ENCODE measurements at regions not wholly inside any gene's neighbourhood (a gene's known extent, or its start where the extent isn't known, plus 50 kb on each side); places are given as distances from the start of the nearest gene placed in this dataset.
A peak's percentile ranks its signal among the peaks of the same experiment; 100 is the strongest.
"Not testable (repeated sequence)": the region's sequence is repeated elsewhere in the genome, so short reads cannot be mapped to it uniquely, and the experiment has no call there.

DNA sequence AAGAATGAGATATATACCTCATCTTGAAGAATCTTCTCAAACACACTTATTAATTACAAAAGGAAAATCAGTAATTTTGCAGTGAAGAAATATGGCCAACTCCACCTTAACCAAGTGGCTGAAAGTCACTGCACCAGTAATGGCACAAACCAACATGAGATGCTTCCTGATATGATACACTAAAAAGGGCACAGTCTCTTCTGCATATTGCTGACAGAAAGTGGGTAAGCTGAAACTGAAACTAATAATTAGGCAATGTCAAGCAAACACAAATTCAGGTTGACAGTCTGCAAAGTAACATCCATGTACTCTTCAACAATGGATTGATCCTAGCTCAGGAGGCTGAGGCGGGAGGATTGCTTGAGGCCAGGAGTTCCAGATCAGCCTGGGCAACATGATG lies 56.1 kb downstream of the ZNF22 start:
- not testable (repeated sequence) for DNase-seq

- no peak for DNase-seq
Measured at GRCh38 chr10:45058580-45058979, 57.9 kb downstream of the ZNF22 start.

- no peak for DNase-seq
Measured at GRCh38 chr10:45058992-45059561, 58.4 kb downstream of the ZNF22 start.

GRCh38 chr10:45059632-45060031 lies 58.9 kb downstream of the ZNF22 start:
- DNase-seq: no peak

DNA sequence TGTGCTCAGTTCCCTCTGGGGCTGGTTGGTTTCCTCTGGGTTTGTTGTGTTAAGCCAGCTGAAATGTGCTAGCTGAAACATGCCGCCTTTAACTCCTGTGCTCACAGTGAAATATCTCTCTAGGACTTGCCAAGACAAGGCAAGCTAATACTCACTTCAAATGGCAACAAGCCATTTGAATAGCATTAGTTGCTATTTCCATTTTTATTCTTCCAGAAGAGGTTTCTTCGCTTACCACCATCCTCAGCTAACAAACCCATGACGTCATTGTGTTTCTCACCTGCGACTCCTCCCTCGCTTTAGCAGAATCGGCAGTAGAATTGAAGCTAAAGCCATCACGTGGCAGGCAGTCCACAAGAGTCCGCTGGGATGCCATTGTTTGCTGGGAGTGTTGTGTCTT lies 61.3 kb downstream of the ZNF22 start:
- DNase-seq: no peak

- no peak for DNase-seq
Measured at GRCh38 chr10:45063591-45064231, 63.0 kb downstream of the ZNF22 start.

DNA sequence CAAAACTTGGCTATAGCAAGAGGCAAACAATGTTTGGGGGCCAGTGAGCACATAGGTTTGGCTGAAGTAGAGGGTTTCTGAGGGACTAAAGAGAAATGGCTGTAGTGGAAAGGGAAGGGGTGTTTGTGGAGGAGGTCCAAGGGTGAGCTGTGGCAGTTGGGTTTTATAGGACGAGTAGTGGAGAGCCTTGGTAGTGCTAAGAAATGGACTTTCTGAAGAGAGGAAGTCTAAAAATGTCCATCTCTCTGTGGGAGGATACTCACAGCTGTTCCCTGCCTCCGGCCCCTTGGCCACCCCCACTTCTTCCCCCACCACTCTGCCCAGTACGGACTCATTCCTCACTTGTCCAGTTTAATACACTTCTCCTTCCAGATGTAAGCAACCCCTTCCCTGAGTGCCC lies 64.3 kb downstream of the ZNF22 start:
- no peak for DNase-seq

GRCh38 chr10:45071043-45071813 lies 70.5 kb downstream of the ZNF22 start:
- DNase-seq: no peak

DNA sequence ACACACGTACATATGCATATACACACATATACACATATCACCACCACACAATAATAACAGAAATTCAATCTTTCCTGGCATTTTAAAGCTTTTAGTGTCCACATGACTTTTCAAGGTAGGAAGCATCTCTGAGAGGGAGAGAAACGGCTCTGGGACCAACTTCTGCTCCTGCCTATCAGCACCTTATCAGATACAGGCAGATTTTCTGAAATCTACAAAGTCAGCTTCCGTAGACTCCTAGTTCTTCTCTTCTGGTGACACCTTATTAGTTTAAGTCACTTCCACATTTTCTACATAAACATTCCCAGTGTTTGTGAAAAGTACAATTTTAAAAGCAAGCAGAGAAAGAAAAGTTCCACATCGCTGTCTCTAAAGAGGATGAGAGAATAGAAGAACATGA lies 74.5 kb downstream of the ZNF22 start:
- no peak for DNase-seq

DNA sequence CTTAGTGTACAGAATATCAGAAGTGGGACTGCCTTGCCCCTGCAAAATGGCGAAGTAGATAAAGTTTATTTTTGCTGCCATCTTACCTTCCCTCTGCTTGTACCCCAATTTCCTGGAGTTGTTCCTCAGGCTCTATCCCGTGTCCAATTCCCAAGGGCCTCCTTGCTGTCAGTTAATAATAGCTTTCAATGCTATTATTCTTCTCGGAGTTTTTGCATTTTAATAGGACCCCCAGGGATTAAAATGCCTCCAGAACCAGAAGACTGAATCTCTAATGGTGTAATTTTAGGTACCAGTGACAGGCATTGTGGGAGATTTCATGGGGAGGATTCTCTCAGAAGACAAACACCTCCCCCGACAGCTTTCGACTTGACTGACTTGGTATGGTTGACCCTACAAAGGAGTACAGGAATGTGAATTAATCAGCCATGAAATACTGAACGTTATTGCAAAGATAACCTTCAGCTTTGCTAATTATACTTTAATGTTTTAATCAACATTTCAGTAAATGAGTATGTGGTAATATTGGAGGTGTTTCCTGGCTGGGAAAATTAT lies 75.2 kb downstream of the ZNF22 start:
- no peak for DNase-seq

DNA sequence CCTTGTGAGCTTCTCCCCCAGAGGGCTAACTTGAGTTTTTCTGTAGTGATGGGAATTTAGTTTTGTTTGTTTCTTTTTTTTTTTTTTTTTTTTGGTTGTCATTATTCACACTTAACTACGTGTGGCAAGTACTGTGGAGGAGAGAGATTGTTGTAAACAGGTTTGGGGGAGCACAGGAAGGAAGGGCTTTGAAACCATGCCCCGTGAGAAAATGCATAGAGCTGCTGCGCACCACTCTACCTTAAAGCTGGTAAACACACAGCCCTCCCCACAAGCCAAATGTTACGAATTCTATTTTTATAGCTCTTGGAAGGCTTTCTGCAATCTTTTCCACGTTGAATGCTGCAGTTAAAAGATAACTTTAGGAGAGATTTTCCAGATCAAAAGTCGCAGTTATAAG lies 76.2 kb downstream of the ZNF22 start:
- DNase-seq: no peak

DNA sequence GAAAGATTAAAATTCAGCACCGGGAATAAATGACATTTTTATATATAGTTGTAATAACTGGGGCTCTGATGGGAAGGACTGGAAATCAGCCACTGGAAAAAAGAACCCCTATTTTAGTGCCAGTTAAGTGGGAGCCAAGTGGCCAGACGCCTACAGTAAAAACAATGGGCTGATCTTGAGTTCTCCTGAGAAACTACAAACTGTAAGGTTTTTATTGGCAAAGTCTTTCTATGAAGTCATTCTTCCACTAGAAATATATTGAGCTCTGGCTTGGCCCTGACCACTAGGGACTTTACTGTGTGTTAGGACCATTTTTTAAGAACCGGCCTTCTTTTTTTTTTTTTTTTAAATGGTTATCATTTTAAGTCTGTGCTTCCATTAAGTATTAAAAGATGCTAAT lies 79.6 kb downstream of the ZNF22 start:
- DNase-seq: no peak

- DNase-seq: no peak
Measured at GRCh38 chr10:45082176-45082575, 81.5 kb downstream of the ZNF22 start.

GRCh38 chr10:45091968-45092367 lies 91.2 kb downstream of the ZNF22 start:
- DNase-seq: peak; percentile 13

DNA sequence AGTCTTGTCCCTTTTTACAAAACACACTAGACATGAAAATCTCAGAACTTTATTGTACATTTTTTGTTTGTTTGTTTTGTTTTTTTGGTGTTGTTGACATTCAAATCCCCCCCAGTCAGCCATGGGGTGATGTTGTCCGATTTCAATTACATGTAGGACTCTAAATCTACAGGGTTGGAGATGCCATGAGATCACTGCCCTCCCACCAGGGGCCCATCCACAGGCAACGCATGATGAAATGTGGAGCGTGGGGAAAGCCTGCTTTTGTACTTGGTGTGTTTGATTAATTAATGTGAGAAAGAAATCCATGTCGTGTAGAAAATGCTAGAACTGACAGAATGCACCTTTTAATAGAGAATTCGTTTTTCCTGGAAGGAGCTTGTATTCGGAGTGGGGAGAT lies 93.2 kb downstream of the ZNF22 start:
- DNase-seq: no peak

DNA sequence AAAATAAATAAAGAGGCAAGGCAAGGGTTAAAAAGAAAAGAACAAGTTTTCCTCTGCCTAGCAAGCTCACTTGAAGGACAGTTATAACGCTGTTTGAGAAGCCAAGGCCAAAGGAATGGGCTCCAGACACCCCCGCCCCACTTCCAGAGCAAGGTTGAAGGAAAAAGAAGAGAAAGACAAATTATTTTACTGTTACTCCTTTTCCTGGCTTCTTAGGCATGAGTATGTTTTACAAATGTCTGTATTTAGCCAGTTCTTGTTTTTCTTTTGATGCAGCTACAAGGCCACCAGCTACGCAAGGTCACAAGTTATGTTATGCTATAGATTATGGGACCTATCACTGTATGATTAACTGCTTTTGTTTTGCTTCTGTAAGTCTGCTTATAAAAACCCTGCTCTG lies 94.6 kb downstream of the ZNF22 start:
- peak; percentile 16 for DNase-seq

GRCh38 chr10:45096001-45096400 lies 95.3 kb downstream of the ZNF22 start:
- no peak for DNase-seq

DNA sequence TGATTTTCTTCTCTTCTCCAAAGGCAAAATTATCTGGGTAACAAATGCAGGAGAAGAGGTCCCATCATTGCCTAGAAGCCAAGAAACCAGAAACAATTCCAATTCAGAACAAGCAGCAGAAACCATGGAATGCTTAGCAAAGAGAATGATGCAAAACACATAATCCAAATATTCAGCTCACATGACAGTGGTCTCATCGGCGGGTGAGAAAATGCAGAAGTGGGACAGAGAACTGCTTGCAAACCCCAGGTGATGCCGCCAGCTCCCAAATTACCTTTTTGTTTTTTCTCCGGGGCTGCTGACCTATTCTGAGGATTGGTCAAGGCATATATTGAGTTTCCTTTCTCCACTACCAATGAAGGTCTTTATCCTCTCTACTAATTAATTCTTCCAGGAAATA lies 99.7 kb downstream of the ZNF22 start:
- no peak for DNase-seq

- DNase-seq: no peak
Measured at GRCh38 chr10:45104674-45105073, 104.0 kb downstream of the ZNF22 start.

- not testable (repeated sequence) for DNase-seq
Measured at GRCh38 chr10:45105309-45105708, 104.6 kb downstream of the ZNF22 start.

DNA sequence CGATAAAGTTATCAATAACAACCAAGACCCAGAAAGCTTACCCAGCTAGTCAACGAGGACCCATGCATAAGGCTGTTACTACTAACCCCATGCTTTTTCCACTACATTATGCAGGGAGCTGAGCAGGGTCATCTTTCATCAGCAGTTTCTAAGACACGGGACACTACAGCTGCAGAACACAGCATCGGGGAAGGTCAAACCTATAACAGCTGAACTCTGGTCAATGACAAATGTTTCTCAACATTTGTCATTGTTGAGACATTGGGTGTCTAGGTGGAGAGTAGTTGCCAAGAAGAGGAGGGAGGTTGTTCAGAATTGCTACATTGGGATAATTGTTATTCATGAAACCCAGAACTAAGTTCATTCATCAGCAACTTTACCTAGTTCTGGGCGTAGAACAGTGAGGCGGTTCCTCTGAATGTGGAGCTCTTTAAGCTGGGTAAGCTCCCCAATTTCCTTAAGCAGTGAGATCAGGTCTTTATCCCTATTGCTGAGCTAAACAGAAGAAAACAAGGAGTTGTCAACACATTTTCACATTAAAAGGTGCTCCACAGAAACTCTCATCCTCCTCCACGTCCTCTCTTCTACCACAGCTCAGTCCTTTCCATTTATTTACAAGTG lies 105.6 kb downstream of the ZNF22 start:
- no peak for DNase-seq

GRCh38 chr10:45111509-45111908 lies 110.8 kb downstream of the ZNF22 start:
- DNase-seq: no peak

DNA sequence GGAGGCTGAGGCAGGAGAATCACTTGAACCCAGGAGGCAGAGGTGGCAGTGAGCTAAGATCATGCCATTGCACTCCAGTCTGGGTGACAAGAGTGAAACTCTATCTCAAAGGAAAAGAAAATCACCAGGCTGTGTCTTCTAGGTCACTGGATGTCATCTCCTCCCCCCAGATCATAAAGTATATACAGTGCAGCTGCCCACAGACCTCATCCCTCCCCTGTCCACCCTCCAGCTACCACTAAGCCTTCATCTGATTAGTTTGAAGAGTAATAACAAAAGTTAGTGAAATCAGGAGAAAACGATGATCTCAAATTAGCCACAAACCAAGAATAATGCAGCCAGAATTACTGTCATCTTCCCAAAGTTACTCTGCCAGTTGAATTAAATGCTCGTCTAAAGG lies 117.2 kb downstream of the ZNF22 start:
- not testable (repeated sequence) for DNase-seq
